Keratinocyte (primary cell): ENCODE measurements at regions not wholly inside any gene's neighbourhood (a gene's known extent, or its start where the extent isn't known, plus 50 kb on each side); places are given as distances from the start of the nearest gene placed in this dataset.

Experiments used
- CTCF ChIP-seq, 3 experiments: IDR thresholded peaks in 1 of 3; conservative IDR thresholded peaks in 1 of 3; optimal IDR thresholded peaks in 1 of 3; 2 replicates in 2 of 3; 3 replicates in 1 of 3; pipeline versions ENCODE3 to v1.5.1; 2011; ENCODE audit warnings: low read length in 3 of 3, mild to moderate bottlenecking in 3 of 3, moderate library complexity in 2 of 3, control low read depth in 1 of 3, inconsistent platforms in 1 of 3; ENCODE audit not compliant: insufficient read depth in 2 of 3; ENCODE audit errors: extremely low read depth in 1 of 3
- EZH2 ChIP-seq: IDR thresholded peaks from one replicate; pipeline ENCODE4 v1.6.1; 2012; ENCODE audit warnings: inconsistent platforms, mild to moderate bottlenecking, low read length, moderate library complexity

GRCh38 chr4:23730998-23731397, 158.8 kb downstream of the PPARGC1A start:
- TF ChIP-seq CTCF (optimal IDR thresholded peaks at IDR 0.05 in 1 of 3, IDR thresholded peaks at IDR 0.05 in 1 of 3, conservative IDR thresholded peaks at IDR 0.05 in 1 of 3; ENCODE audit: extremely low read depth in 1 of 3, insufficient read depth in 2 of 3, low read length in 3 of 3): no peak
- no peak for TF ChIP-seq EZH2
